Fibroblast of the aortic adventitia (primary cell): ENCODE measurements at regions not wholly inside any gene's neighbourhood (a gene's known extent, or its start where the extent isn't known, plus 50 kb on each side); places are given as distances from the start of the nearest gene placed in this dataset.
"Not testable (repeated sequence)": the region's sequence is repeated elsewhere in the genome, so short reads cannot be mapped to it uniquely, and the experiment has no call there.

ENCODE experiments used
- DNase-seq: peaks from one replicate; pipeline ENCODE4 v3.0.0-alpha.2; 2010; ENCODE audit warnings: low read depth
- H3K4me3 ChIP-seq: 2 replicates; pipeline ENCODE4 v1.5.1; 2011; ENCODE audit warnings: low read depth, mild to moderate bottlenecking, control low read depth, low read length, moderate library complexity
- CTCF ChIP-seq: IDR thresholded peaks from 2 replicates; pipeline ENCODE4 v1.5.1; 2011; ENCODE audit warnings: mild to moderate bottlenecking, low read length, control low read depth, inconsistent platforms; ENCODE audit not compliant: insufficient read depth

DNA sequence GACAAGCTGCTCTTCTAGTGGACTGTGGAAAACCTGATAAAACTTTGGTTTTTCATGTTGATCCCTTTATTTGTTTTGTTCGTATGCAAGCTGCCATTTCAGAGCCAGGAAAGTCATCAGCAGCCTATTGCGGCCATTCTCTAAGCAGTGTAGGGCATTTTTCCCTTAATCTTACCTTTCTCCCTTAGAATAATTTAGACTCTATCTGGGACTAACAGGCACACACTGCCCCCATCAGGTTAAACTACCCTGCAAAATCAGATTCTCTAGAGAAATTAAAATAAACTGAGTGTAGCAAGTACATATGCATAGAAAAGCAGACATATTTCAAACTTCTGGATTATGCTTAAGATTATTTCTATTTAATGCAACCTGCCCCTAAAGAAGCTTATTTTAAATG is 347.5 kb downstream of the METTL4 start:
- H3K4me3 ChIP-seq = peak overlapping the region; percentile 62
- TF ChIP-seq CTCF = peak; percentile 72
- peak; percentile 82 for DNase-seq

DNA sequence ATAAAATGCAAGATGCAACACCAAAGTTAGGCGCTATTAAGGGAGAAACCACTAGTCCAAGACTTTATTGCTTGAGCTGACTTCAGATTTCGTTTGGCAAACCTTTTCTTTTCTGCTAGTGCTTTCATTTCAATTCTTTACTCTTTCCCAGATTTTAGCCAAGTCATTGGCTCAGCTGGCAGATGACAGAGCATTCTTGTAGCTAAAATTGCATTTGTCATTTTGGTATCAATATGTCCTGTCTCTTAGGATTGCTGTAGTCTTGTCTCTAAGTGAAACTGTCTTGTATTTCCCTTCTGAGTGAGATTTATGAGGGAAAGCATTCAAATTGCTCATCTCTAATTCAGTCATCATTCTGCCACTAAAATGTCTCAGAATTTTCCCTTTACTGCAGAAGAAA is 335.1 kb downstream of the METTL4 start:
- peak; percentile 33 for DNase-seq
- TF ChIP-seq CTCF = no peak
- no peak overlapping the region for H3K4me3 ChIP-seq

DNA sequence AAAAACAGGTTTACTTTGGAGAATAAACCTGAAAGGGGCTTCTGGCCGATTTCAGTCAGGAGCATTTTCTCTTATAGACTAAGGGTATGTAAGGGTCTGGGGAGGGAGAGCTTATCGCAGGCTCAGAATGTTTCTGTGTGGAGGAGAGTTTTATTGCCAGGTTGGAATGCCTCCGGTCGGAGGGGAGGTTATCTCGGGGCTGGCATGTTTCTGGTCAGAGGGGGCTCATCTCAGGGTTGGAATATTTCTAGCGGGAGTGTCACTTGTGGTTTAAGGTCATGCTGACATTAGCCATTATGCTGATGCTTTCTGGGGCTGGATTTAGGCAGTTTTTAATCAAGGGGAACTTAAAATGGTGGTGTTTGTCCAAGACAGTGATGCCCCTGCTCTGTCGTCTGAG is 333.6 kb downstream of the METTL4 start:
- DNase-seq = no peak
- no peak overlapping the region for H3K4me3 ChIP-seq
- TF ChIP-seq CTCF = no peak

GRCh38 chr18:2240311-2240705 is 331.0 kb downstream of the METTL4 start:
- H3K4me3 ChIP-seq = no peak overlapping the region
- peak; percentile 68 for DNase-seq
- no peak for TF ChIP-seq CTCF

DNA sequence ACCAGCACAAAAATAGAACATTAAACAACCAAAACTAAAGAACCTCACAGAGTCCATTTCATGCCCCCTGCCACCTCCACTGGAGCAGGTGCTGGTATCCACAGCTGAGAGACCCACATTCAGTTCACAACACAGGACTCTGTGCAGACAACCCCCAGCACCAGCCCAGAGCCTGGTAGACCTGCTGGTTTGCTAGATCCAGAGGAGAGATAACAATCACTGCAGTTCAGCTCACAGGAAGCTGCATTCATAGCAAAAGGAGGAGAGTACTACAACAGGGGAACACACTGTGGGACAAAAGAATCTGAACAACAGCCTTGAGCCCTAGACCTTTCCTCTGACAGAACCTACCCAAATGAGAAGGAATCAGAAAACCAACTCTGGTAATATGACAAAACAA is 326.7 kb downstream of the METTL4 start:
- no peak overlapping the region for H3K4me3 ChIP-seq
- no peak for DNase-seq
- TF ChIP-seq CTCF = no peak

DNA sequence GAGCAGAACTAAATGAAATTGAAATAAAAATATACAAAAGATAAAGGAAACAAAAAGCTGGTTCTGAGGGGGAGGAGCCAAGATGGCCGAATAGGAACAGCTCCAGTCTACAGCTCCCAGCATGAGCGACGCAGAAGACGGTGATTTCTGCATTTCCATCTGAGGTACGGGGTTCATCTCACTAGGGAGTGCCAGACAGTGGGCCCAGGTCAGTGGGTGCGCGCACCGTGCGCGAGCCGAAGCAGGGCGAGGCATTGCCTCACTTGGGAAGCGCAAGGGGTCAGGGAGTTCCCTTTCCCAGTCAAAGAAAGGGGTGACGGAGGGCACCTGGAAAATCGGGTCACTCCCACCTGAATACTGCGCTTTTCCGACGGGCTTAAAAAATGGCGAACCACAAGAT is 324.2 kb downstream of the METTL4 start:
- not testable (repeated sequence) for DNase-seq, H3K4me3 ChIP-seq

DNA sequence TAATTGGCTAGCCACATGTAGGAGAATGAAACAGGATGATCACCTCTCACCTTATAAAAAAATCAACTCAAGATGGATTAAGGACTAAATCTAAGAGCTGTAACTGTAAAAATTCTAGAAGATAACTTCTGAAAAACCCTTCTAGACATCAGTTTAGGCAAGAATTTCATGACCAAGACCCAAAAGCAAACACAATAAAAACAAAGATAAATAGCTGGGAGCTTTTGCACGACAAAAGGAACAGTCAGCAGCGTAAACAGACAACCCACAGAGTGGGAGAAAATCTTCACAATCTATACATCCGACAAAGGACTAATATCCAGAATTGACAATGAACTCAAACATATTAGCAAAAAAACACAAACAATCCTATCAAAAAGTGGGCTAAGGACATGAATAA is 316.3 kb downstream of the METTL4 start:
- no peak overlapping the region for H3K4me3 ChIP-seq
- no peak for TF ChIP-seq CTCF
- no peak for DNase-seq
